ENCODE measurements at regions not wholly inside any gene's neighbourhood (a gene's known extent, or its start where the extent isn't known, plus 50 kb on each side); places are given as distances from the start of the nearest gene placed in this dataset.
"Not testable (repeated sequence)": the region's sequence is repeated elsewhere in the genome, so short reads cannot be mapped to it uniquely, and the experiment has no call there.

DNA sequence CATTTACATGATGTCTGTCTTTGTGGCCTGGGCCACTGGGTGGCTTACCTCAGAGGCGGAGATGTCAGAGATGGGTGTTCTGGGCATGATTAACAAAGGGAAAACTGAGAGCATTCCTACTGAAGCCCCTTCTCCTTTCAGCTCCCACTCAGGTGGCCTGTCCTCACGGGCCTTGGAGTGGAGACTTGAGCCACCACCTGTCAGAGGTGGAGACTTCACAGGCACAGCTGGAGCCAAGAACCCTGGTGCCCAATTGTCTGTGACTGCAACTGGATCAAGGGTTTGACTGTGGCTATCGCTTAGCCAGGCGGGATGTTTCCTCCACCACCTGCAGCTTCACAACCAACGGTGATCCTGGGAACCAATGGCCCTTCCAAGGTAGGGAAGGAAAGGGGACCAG, 230.5 kb upstream of the NOTCH2NLA start:
- TF ChIP-seq, protein P1, sequence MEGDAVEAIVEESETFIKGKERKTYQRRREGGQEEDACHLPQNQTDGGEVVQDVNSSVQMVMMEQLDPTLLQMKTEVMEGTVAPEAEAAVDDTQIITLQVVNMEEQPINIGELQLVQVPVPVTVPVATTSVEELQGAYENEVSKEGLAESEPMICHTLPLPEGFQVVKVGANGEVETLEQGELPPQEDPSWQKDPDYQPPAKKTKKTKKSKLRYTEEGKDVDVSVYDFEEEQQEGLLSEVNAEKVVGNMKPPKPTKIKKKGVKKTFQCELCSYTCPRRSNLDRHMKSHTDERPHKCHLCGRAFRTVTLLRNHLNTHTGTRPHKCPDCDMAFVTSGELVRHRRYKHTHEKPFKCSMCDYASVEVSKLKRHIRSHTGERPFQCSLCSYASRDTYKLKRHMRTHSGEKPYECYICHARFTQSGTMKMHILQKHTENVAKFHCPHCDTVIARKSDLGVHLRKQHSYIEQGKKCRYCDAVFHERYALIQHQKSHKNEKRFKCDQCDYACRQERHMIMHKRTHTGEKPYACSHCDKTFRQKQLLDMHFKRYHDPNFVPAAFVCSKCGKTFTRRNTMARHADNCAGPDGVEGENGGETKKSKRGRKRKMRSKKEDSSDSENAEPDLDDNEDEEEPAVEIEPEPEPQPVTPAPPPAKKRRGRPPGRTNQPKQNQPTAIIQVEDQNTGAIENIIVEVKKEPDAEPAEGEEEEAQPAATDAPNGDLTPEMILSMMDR (IDR thresholded peaks at IDR 0.05), result not testable (repeated sequence)
- TF ChIP-seq EP300, POLR2A (IDR thresholded peaks at IDR 0.05): not testable (repeated sequence)

All from upper lobe of left lung (tissue), 4 donors.